DMS53 treated with DMSO at 0.1 percent for 48 hours (cell line): ENCODE measurements at regions not wholly inside any gene's neighbourhood (a gene's known extent, or its start where the extent isn't known, plus 50 kb on each side); places are given as distances from the start of the nearest gene placed in this dataset.

Source experiments
- DNase-seq: peaks from one replicate; lab custom pipeline; 2025; ENCODE audit not compliant: unreplicated experiment; lab: John Stamatoyannopoulos, UW

DNA sequence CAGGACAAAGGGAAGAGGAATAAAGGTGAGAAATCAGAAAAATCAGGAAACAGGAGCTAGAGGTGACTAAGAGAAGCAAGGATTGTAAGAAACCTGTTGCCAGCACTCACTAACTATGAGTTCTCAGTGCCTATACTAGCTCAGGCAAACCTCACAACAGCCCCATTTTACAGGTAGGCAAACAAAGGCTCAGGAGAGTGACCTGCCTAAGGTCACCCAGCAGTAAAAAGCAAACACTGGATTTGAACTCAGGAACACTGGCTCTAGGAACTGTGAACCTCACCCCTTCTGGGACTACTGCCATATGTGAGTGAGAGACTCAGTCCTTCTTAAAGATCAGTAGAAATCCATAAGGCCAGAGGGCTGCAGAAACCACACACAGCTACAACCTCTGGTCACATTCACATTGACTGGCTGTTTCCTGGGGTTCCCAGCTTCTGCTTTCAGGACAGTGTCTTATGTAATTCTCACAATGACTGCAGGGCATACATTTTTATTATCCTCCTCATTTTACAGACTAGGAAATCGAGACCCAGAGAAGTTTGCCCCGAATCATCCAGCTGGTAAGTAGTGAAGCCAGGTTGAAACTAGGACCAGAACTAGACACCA is 80.7 kb upstream of the MAFB start:
- DNase-seq: no peak

DNA sequence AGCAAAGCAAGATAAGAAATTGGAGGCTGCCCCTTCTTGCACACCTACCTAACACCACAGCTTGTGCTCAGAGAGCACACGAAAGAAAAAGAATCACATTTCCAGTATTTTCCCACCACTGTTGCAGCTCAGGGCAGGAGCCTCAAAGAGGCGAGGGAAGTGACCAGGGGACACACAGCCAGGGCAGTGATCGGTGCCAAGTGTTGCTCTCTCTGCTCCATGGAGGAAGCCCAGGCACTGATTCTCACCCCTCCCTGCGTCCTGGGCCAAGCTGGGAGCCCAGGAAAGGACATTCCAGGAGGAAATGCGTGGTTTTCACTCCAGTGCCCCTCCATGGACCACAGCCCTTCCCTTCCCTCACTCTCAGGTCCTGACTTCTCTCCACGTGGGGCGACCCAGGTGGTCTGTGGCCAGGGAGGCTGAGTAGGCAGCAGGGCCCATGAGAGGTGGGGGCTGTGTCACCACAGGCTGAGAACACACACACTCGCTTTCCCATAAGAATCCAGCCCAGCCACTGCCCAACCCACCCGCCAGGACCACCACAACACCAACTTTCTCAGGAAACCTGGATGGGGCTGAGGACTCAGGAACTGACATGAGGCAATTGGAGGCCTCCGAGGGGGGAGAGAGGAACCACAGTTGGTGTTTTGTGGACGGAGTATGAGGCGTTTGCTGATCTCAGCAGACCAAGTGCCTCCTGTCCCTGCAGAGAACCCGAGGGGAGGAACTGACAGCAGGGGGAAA is 81.7 kb upstream of the MAFB start:
- no peak for DNase-seq

DNA sequence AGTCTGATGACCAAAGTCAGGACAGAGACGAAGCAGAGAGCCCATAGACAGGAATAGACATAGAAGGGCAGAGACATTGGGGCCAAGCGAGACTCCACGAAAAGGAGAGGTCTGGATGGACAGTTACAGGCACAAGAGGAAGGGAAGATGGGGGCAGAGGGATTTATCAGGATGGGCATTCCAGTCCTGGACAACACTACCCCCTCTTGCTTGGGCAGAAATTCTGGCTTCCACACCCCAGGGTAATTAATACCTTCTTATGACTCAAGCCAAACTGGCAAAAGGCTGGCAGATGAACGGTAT is 82.2 kb upstream of the MAFB start:
- DNase-seq: no peak

DNA sequence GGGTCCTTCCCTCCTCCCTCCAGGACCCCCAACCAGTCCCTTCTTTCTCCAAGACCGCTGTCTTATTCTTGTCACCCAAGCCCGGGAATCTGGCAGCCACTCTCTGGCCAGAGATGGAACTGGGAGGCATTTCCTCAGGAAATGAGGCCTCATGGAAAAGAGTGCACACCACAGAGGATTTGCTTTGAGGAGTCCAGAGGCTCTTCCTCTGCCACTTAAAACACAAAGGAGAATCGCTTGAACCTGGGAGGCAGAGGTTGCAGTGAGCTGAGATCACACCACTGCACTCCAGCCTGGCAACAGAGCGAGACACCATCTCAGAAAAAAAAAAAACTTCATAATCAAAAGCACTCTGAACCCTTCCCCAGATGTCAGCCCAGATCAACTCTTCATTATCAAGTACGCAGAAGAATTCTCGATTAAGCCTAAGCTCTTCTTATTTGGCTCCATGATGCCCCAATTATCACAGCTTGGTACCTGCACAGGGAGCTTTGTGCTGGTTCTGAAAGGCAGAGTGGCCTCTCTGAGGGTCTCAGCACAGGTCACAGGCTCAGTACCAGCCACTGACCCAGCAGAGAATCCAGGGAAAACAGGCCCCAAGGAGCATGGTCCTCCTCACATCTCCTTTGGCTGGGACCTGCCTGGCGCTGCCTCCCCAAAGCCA is 82.9 kb upstream of the MAFB start:
- no peak for DNase-seq

DNA sequence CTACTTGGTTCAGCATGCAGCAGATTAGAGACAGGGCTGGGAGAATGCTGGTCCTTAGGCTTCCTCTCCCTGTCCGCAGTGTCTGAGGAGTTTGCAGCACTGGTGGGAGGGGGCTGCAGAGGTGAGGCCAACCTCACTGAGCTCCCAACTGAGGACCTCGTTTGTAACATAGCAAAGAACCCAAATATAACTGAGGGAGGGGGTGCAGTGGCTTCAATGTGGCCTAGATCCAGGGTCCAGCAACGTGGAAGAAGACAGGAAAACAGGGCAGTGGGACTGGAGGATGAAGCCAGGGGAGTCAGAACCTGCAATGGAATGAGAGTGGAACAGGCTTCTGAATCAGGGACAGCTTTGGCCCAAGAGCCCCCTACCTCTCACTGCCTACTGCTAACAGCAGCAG is 84.3 kb upstream of the MAFB start:
- DNase-seq: no peak

DNA sequence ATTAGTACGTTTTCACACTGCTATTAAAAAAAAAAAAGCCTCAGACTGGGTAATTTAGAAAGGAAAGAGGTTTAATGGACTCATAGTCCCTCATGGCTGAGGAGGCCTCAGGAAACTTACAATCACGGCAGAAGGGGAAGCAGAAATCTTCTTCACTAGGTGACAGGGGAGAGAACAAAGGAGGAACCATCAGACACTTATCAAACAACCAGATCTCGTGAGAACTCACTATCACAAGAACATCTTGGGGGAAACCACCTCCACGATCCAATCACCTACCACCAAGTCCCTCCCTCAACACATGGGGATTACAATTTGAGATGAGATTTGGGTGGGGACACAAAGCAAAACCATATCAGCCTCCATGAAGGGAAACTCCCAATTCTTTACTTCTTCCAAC is 85.2 kb upstream of the MAFB start:
- DNase-seq: no peak

DNA sequence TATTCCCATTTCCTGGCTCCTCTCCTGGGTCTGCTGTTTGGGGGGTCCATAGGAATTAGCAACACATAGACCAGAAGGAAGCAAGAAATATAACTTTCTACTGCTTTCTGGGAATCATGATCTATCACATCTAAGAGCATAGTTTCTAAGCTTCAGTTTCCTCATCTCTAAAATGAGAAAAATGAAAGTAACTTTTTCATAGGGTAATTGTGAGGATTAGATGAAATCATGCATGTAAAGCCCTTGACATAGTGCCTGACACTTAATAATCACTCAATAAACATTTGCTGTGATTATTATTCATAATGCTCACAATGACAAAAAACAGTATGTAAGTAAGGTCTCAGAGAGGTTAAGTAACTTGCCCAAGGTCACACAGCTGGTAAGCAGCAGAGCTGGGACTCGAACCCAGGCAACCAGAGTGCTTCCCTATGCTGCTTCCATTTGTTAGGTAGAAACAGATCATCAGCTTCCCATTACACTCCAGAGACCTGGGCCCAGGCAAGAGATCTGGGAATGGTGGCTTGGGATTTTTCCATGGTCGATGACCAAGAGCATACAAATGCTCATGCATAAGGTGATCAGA is 86.6 kb upstream of the MAFB start:
- no peak for DNase-seq

DNA sequence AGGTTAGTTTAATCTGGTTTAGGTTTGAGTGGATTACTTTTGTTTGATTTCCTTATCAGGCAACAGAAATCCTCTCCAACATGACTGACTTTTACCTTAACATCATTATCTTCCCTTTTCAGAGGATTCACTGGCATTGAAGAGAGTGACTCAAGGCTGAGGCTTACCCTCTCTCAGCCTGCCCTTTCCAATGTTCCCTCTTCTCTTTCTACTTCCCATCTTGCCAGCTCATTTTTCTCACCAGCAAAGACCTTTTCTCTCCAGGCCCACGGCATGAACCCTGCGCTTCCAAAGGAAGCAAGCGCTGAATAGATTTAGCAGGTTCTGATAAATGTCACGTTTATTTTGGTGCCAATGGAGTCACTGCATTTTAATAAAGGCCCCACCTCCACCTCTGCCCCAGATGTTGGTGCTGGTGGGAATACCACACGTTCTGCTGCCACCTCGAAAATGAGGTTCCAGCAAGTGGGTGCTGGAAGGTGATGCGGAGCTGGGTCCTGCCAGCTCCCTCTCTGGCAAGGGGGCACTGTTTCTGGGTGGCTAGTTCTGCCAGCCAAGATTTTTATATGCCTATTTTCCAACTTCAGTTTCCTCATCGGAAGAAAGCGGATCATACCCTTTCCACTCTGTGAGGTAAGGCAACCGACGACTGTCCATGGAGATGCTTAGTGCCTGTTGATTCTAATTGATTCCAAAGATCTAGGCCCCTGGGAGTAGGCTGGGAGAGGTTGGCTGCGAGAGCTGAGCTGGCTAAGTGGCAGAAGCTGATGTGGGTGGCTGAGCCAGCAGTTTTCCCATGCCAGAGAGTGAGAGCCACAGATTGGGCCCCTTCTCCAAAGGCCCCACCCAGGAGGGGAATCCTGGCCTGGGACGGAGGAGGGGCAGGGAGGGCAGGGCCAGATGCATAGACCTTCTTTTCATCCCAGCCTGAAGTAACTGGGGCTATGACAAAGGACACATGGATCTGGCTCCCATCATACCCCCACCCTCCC is 87.7 kb upstream of the MAFB start:
- no peak for DNase-seq

DNA sequence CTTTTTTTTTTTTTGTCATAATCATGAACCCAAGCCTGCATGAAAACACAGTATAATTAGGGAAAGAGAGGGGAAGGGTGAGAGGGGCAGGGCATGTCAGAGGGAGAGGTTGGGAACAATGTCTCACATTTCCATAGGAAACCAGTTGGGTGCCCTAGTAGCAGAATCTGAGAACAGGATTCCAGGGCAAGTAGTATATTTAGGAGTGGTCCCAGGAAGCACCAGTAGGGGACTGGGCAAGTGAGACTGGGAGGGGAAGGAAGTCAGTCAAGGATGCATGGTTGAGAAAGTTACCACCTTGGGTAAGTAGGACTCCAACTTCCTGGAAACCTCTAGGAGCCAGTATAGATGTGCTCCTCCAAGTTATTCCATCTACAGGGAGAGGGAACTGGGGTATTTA is 88.6 kb upstream of the MAFB start:
- no peak for DNase-seq

DNA sequence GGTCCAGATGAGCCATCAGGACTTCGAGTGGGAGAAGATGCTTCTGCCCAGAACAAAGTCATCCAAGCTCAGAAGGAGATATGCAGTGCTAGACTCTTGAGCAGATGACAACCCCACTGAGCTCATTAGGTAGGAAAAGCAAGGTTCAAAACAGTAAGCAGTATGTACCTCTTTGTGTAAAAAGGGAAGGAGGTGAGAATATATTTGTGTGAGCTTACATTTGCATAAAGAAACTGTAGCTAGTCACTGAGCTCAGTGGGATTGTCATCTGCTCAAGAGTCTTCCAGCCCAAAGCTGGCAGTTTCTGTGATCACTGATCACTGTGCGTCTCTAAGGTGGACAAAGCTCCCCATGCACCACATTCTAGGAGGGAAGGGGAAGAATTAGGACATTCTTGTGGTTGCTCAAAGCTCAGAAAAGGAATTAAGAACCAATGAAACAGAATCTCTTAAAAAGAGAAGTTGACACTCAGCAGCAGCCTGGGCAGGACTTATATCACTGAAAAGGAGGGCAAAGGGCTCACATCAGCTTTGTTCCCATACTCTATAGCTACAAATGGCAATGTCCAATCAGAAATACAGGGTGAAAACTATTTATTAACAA is 90.0 kb upstream of the MAFB start:
- DNase-seq: no peak

DNA sequence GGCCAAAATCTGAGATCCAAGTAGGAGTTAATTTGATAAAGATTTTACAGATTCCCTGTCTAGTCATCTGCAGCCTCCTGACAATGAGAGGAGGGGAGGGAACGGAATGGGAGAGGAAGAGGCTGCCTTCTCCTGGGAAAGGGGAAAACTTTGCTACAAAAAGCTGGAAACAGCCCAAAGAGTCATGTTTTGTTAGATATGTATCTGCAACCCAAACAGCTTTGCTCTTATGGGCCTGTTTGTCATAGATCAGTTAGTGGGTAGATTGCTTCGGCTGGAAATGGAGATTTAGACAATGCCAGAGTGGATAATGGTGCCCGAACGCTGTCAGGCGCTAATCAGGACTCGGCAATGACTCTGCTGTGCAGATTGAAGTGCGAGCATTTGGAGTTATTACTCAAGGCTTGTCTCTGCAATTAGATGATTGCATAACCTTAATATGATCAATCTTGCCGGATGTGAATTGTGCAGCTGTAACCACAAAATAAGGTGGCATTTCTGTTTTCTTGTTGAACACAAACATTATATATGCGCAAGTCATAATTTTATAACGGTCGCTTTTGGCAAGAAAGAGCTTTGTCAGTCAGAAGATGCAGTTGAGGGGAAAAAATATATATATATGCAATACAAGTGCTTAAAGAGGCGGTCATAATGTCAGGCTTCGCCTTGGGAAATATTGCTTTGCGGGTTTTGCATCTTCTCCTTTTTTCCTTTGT is 92.4 kb upstream of the MAFB start:
- DNase-seq: no peak

DNA sequence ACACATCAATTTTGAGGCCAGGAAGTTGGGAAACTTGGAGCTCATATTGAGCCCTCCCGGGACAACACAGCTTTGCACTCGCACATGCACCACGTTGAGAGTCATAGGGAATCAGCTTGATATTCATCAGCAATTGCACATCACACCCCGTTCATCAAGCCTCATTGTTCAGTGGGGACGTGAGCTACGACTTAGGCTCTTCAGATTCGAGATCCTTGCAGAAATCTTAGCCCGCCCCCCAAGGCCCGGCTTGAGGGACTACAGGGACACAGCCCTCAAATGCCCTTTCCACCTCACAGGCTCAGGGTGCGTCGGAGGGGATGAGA is 93.0 kb upstream of the MAFB start:
- DNase-seq: no peak

DNA sequence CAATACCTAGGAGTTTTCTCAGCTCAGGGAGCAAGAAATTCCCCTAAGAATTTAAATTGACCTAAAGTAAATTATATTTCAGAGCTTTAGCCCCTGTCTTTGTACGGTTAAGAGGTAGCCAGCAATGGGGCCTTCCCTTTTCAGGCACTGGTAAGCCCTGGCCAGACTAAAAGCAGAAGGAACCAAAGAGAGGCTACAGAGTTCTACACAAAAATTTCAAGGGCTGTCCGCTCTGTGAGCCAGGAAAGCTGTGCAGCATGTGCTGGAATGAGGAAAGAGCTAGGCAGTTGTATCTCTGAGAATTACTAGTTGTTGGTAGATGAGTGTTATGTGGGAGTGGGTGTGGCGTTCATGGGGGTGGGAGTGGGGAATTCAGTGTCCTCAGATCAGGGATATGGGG is 96.3 kb upstream of the MAFB start:
- DNase-seq: no peak

DNA sequence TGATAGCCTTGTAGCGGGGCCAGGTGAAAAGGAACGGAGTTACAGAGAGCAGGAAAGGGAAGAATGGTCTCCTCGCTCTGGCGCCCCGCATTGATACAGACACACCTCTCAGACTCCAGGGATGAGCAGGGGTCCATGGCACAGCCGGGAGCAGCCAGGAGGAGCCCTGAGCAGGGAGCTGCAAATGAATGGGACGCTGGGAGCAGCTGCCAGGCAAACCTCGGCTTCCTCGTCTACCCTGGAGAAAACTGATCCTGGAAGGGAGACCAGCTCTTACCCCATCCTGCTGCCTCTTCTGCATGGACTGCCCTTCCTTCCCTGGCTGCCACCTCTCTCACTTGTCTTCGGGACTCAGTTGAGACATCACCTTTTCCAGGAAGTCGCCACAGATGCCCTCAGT is 97.3 kb upstream of the MAFB start:
- no peak for DNase-seq

DNA sequence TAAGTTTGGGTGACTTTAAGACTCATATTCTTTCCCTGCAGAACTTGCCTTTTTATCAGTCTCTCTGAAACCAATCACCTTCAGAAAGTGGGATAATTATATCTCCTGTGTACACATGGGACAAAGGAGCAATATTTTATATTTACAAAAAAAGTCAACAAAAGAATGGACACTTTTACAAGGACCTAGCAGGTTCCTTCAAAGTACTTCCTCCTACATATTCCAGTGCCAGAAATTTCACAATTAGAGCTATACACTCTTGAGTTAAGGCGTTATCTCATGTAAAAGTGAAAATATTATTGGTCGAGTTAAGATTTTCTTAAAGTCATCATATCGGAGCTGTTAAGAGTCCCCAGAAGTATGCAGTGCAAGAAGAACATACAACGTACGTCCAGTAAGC is 98.9 kb upstream of the MAFB start:
- no peak for DNase-seq

DNA sequence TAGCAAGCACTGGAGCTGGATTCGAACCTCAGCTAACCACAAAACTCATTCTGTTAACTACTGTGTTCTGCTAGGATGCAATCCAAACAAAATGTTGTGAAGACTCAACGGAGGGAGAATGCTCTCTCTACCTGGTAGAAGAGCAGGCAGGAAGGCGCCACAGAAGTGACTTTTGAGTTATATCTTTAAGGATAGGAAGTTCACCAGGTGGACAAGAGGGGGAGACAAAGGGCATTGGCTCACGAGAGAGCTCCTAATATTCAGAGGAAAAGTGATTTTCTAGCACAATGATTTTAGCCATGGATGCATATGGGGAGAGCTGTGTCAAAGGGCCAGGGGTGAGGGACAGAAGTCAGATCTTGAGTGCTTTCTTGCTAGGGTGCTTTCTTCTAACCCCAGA is 108.4 kb upstream of the MAFB start:
- DNase-seq: no peak

DNA sequence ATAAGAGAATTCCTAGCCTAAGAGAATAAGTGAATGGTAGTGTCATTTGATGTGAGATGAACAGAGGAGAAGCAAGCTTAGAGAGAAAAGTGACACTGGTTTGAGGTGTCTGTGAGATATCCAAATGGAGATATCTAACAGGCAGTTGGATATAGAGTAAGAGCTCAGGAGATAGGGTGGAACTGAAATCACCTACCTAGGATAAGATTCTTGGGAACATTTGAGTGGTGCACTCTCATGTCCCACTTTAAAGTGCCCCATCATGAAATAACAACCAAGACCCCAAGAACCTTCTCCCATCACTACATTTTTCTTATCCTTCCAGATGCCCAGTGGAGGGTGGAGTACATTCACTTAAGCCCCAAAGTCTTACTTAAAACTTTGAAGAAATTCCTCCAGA is 109.0 kb upstream of the MAFB start:
- DNase-seq: no peak

DNA sequence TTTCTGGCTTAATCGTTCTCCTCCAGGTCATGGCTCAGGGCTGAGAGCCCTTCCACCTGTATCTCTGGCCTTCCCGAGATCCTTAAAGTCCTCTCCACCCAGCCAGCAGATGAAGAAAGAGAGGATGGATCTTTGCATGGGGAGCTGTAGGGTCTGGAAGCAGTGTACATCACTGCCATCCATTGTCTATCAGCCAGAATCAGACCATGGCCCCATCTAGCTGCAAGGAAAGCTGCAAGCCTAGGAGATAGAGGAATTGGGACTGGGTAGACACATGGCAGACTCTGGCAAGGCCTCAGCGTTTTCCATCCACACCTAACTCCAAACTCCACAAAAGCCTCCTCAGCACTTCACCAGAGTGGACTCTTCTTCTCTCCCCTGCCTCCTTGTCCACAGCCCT is 113.8 kb upstream of the MAFB start:
- DNase-seq: no peak

DNA sequence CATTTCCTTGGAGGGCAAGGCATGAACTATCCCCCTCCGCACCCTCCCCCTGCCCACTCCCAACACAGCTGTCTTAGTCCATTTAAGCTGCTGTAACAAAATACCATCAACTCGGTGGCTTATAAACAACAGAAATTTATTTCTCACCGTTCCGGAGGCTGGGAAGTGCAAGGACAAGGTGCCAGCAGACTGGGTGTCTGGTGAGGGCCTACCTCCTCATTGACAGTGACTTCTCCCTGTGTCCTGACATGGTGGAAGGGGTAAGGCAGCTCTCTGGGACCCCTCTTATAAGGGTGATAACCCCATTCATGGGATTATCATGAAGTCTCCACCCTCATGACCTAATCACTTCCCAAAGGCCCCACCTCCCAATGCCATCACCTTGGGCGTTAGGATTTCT is 114.3 kb upstream of the MAFB start:
- no peak for DNase-seq

DNA sequence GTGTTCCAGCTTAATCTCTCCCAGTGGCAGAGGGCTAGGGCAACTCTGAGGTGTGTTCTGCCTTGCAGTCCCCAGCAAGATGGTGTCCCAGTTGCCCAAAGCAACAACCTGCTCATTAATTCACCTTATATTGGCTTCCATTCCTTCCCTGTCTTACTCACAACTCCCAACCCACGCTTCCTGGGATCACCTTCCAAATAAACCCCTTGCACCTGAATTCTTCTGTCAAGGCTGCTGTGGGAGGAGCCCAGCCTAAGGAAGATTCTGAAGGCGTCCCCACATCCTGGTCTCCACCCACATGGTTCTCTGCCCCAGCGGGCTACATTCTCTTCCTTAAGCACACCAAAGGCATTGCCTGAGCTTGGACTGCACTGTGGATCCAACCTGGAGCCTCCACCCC is 116.6 kb upstream of the MAFB start:
- no peak for DNase-seq
